GM20000 (cell line): ENCODE measurements at regions not wholly inside any gene's neighbourhood (a gene's known extent, or its start where the extent isn't known, plus 50 kb on each side); places are given as distances from the start of the nearest gene placed in this dataset.

ENCODE experiments used
- DNase-seq: peaks from one replicate; pipeline ENCODE4 v3.0.0; 2012; ENCODE audit warnings: low spot score
- CTCF ChIP-seq: IDR thresholded peaks from 2 replicates; pipeline ENCODE4 v1.5.1; 2012; ENCODE audit warnings: mild to moderate bottlenecking, control low read depth; ENCODE audit errors: extremely low read depth, missing control alignments

DNA sequence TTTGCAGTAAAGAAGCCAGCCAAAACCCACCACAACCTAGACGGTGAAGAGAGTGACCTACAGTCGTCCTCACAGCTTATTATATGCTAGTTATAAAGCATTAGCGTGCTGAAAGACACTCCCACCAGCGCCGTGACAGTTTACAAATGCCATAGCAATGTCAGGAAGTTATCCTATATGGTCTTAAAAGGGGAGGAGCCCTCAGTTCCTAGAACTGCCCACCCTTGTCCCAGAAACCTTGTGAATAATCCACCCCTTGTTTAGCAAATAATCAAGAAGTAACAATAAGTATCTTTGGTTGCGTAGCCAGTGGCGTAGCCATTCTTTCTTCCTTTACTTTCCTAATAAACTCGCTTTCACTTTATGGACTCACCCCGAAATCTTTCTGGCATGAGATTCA, 227.9 kb upstream of the ARGLU1 start:
- no peak for DNase-seq
- TF ChIP-seq CTCF, result no peak

GRCh38 chr13:106794117-106794516, 226.2 kb upstream of the ARGLU1 start:
- DNase-seq, result no peak

DNA sequence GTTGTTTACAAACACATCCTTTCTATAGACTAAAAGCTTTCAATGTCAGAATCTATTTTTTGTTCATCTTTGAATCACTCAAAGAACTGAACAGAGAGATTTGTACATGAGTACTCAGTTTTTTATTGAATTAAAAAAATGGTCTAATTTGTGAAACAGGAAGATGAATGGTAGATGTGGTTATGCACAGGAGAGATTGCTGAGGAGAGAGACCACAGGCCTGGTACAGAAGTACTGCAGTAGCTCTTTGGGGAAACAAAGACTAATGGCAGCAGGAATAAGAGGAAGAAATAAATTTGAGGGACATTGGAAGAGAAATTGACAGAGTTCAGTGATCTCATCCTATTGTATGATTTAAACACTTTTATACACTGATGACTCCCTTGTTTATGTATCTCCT, 222.0 kb upstream of the ARGLU1 start:
- no peak for TF ChIP-seq CTCF
- DNase-seq, result no peak

More at GRCh38 chr13:106794117-106794516, 226.2 kb upstream of the ARGLU1 start:
- no peak for TF ChIP-seq CTCF

- no peak for TF ChIP-seq CTCF
- DNase-seq, result no peak
These were observed 218.1 kb upstream of the ARGLU1 start for GRCh38 chr13:106786006-106786563.

GRCh38 chr13:106774621-106775020, 206.7 kb upstream of the ARGLU1 start:
- DNase-seq, result no peak
- TF ChIP-seq CTCF, result no peak

DNA sequence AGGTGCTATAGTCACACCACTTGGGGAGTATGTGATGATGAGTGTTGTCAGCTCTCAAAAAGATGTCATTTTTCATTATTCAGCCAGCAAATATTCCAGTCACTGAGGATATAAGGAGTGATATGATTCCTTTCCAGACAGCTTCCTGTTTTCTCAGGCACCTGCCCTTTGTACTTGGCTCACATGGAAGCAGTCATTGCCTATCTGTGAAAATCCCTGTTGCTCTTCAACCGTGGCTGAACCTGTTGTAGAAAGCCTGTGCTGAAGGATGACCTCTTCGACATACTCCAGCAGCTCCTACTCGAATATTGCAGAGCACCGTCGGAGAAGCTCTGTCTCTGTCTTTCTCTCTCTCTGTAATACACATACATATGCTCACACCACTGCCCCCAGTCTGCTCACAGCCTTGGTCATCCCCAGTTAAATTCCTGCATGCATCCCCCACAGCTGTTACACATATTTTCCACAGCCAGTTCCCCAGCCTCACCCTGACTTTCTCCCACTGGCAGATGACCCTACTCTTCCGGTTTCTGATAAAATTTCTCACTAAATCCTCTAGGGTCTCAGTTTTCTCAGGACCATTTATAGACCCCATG, 204.2 kb upstream of the ARGLU1 start:
- no peak for TF ChIP-seq CTCF
- DNase-seq, result no peak

GRCh38 chr13:106768991-106769390, 201.1 kb upstream of the ARGLU1 start:
- TF ChIP-seq CTCF, result no peak
- no peak for DNase-seq
